Hematopoietic multipotent progenitor cell treated with erythropoietin and hydrocortisone succinate and interleukin-3 and kit ligand, for 17 days (in vitro differentiated cells): ENCODE measurements at regions not wholly inside any gene's neighbourhood (a gene's known extent, or its start where the extent isn't known, plus 50 kb on each side); places are given as distances from the start of the nearest gene placed in this dataset.
A peak's percentile ranks its signal among the peaks of the same experiment; 100 is the strongest.

ENCODE experiments used
- DNase-seq: peaks from one replicate; pipeline ENCODE4 v3.0.0-alpha.2; 2015; ENCODE audit warnings: low spot score

GRCh38 chr2:5067816-5068215 lies 624.4 kb upstream of the SOX11 start:
- no peak for DNase-seq

GRCh38 chr2:5070257-5070656 lies 621.9 kb upstream of the SOX11 start:
- DNase-seq, result no peak

GRCh38 chr2:5074733-5075132 lies 617.5 kb upstream of the SOX11 start:
- peak; percentile 16 for DNase-seq

- DNase-seq, result no peak
These were observed 615.6 kb upstream of the SOX11 start for GRCh38 chr2:5076599-5076998.

- no peak for DNase-seq
These were observed 614.6 kb upstream of the SOX11 start for GRCh38 chr2:5077479-5078089.

- no peak for DNase-seq
These were observed 608.8 kb upstream of the SOX11 start for GRCh38 chr2:5083402-5083801.

- no peak for DNase-seq
These were observed 602.8 kb upstream of the SOX11 start for GRCh38 chr2:5089409-5089808.

GRCh38 chr2:5093056-5093455 lies 599.1 kb upstream of the SOX11 start:
- no peak for DNase-seq

GRCh38 chr2:5093518-5093917 lies 598.7 kb upstream of the SOX11 start:
- DNase-seq, result no peak

- DNase-seq, result no peak
These were observed 598.0 kb upstream of the SOX11 start for GRCh38 chr2:5094192-5094591.

- DNase-seq, result no peak
These were observed 593.9 kb upstream of the SOX11 start for GRCh38 chr2:5098286-5098685.

GRCh38 chr2:5102823-5103222 lies 589.4 kb upstream of the SOX11 start:
- DNase-seq, result no peak

- no peak for DNase-seq
These were observed 580.6 kb upstream of the SOX11 start for GRCh38 chr2:5111581-5111980.

GRCh38 chr2:5119046-5119445 lies 573.1 kb upstream of the SOX11 start:
- DNase-seq, result no peak

- DNase-seq, result no peak
These were observed 571.1 kb upstream of the SOX11 start for GRCh38 chr2:5121121-5121520.

- DNase-seq, result no peak
These were observed 570.5 kb upstream of the SOX11 start for GRCh38 chr2:5121642-5122041.

- DNase-seq, result no peak
These were observed 568.5 kb upstream of the SOX11 start for GRCh38 chr2:5123582-5124196.

GRCh38 chr2:5125017-5125730 lies 567.0 kb upstream of the SOX11 start:
- no peak for DNase-seq

GRCh38 chr2:5132281-5132680 lies 559.9 kb upstream of the SOX11 start:
- no peak for DNase-seq

GRCh38 chr2:5140347-5140746 lies 551.8 kb upstream of the SOX11 start:
- no peak for DNase-seq

GRCh38 chr2:5144159-5144558 lies 548.0 kb upstream of the SOX11 start:
- no peak for DNase-seq

- no peak for DNase-seq
These were observed 547.1 kb upstream of the SOX11 start for GRCh38 chr2:5145053-5145452.

GRCh38 chr2:5145801-5146200 lies 546.4 kb upstream of the SOX11 start:
- DNase-seq, result no peak
